ENCODE measurements at regions not wholly inside any gene's neighbourhood (a gene's known extent, or its start where the extent isn't known, plus 50 kb on each side); places are given as distances from the start of the nearest gene placed in this dataset.

DNA sequence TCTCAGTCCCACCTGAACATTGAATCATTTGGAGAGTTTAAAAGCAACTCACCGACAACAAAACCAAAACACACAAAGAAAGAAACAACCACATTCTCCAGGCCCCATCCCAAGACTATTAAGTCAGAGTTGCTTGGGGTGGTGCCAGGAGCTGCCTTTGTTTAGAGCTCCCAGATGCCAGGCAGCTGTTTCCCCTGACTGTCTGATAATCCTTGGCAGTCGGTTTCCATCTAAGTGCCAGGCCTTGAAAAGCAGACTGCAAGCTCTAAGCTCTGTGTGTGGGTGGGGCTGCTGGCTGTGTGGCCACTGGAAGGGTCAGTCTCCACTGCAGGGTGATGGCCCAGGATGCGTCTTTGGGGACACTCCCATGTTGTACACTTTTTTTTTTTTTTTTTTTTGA is 255.3 kb upstream of the AGAP1 start:
- Histone ChIP-seq H3K27me3 (ENCODE audit: control insufficient read depth, insufficient read depth, low read length) (no peaks in the 10 kb centered on the region), H3K4me3 (ENCODE audit: low read depth, low read length) (no peak overlapping the region), H3K36me3 (ENCODE audit: control insufficient read depth, insufficient read depth, low read length) (no peaks in the 10 kb centered on the region)
- TF ChIP-seq, protein P1, sequence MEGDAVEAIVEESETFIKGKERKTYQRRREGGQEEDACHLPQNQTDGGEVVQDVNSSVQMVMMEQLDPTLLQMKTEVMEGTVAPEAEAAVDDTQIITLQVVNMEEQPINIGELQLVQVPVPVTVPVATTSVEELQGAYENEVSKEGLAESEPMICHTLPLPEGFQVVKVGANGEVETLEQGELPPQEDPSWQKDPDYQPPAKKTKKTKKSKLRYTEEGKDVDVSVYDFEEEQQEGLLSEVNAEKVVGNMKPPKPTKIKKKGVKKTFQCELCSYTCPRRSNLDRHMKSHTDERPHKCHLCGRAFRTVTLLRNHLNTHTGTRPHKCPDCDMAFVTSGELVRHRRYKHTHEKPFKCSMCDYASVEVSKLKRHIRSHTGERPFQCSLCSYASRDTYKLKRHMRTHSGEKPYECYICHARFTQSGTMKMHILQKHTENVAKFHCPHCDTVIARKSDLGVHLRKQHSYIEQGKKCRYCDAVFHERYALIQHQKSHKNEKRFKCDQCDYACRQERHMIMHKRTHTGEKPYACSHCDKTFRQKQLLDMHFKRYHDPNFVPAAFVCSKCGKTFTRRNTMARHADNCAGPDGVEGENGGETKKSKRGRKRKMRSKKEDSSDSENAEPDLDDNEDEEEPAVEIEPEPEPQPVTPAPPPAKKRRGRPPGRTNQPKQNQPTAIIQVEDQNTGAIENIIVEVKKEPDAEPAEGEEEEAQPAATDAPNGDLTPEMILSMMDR (IDR thresholded peaks at IDR 0.05; ENCODE audit: insufficient read depth, low read length, poor library complexity, severe bottlenecking): no peak
- no peak for DNase-seq (ENCODE audit: low read depth)

DNA sequence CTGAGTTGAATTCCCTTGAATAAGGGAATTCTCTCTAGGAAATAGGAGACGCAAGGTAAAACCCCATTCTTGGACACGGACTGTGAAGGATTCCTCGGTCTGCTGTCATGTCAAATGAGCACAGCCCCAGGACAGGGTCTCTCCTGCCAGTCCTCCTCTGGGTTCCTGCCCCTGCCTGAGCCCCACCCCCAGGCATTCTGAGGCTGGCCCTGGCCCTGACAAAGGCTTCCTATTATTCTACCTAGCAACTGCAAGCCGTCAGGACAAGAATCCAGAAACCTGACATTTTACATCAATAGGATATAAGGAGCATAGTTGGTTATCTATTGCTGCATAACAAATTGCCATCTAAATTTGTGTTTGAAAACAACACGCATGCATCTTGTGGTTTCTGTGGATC is 253.3 kb upstream of the AGAP1 start:
- no peaks in the 10 kb centered on the region for H3K36me3 ChIP-seq (ENCODE audit: control insufficient read depth, insufficient read depth, low read length)
- H3K27me3 ChIP-seq (ENCODE audit: control insufficient read depth, insufficient read depth, low read length): no peaks in the 10 kb centered on the region
- no peak overlapping the region for H3K4me3 ChIP-seq (ENCODE audit: low read depth, low read length)
- no peak for DNase-seq (ENCODE audit: low read depth)
- TF ChIP-seq, protein P1 (IDR thresholded peaks at IDR 0.05; ENCODE audit: insufficient read depth, low read length, poor library complexity, severe bottlenecking): no peak

DNA sequence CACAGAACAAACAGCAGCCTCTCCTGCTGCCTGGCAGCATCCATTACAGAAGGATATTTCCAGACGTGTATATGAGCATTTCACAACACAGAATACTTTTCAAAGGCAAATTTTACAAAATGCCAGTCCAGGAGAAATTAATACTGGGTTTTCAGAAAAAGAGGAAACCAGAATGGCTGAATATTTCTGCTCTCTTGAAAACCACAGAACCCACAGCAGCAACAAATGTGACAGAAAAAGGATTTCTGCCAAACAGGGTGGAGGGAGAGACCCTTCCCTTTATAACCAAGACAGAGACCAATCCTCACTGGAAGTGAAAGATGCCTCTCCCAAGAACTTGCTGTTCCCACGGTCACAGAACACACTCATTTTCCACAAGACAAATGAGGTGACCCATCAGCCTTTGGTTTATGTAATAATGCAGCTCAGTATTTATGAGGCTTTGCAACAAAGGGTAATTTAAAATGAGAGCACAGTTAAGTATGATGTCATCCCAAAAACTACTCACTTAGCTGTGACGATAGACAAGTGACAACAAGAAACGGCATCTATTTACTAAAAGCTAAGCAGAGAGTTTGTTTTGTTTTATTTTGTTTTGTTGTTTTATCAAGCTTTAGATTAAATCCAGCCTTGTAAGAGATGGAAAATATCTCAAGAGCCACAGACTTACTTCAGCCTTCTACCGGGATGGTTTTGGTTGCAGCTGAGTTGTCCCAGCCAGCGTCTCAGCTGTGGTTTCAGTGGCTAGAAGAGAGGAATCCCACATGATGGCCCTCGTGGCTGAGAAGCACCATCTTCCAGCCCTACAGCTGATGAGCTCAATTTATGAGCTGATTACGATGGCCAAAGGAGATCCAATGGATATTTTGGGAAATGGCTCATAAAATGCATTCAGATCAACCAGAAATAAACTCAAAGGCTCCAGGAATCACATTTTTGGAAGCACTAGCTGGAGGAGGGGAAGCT is 249.3 kb upstream of the AGAP1 start:
- H3K27me3 ChIP-seq (ENCODE audit: control insufficient read depth, insufficient read depth, low read length): no peaks in the 10 kb centered on the region
- H3K4me3 ChIP-seq (ENCODE audit: low read depth, low read length): no peak overlapping the region
- TF ChIP-seq, protein P1 (IDR thresholded peaks at IDR 0.05; ENCODE audit: insufficient read depth, low read length, poor library complexity, severe bottlenecking): no peak
- no peak for DNase-seq (ENCODE audit: low read depth)
- no peaks in the 10 kb centered on the region for H3K36me3 ChIP-seq (ENCODE audit: control insufficient read depth, insufficient read depth, low read length)

DNA sequence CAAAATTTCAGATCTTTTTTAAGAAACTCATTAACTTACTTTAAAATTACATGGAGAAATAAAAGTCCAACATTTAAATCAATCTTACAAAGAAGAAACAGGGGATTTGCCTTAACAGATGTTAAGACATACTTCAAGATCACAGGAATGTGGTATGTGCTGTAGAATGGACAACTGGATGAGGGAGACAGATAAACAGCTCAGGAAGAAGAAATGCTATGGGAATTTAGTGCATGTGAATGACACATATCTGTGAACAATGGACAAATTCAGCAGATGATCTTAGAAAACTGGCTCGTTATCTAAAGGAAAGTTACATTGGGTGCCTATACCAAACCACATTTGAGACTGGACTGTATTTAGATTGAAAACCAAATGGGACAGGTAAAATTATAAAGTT is 246.8 kb upstream of the AGAP1 start:
- TF ChIP-seq, protein P1 (IDR thresholded peaks at IDR 0.05; ENCODE audit: insufficient read depth, low read length, poor library complexity, severe bottlenecking): no peak
- Histone ChIP-seq H3K36me3 (ENCODE audit: control insufficient read depth, insufficient read depth, low read length) (no peaks in the 10 kb centered on the region), H3K4me3 (ENCODE audit: low read depth, low read length) (no peak overlapping the region), H3K27me3 (ENCODE audit: control insufficient read depth, insufficient read depth, low read length) (no peaks in the 10 kb centered on the region)
- DNase-seq (ENCODE audit: low read depth): no peak

DNA sequence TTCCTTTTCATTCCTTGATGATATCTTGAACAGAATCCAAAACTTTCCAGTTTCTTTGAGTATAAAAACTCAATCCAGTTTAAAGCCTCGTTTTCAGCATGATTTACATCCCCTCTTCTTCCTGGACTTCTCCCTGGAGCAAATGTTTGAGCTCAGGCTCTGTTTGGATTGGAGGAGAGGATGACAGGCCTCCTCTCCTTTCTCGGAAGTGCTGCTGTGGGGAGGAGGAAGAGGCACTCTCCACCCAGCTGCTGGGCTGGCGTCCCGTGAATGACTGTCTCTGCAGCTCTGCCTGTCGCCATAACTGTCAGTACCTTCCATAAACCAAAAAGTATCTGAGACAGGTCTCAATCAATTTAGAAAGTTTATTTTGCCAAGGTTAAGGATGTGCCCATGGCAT is 238.2 kb upstream of the AGAP1 start:
- DNase-seq (ENCODE audit: low read depth): no peak
- TF ChIP-seq, protein P1 (IDR thresholded peaks at IDR 0.05; ENCODE audit: insufficient read depth, low read length, poor library complexity, severe bottlenecking): no peak
- H3K4me3 ChIP-seq (ENCODE audit: low read depth, low read length): no peak overlapping the region
- no peaks in the 10 kb centered on the region for H3K36me3 ChIP-seq (ENCODE audit: control insufficient read depth, insufficient read depth, low read length)
- H3K27me3 ChIP-seq (ENCODE audit: control insufficient read depth, insufficient read depth, low read length): no peaks in the 10 kb centered on the region

Data from kidney epithelial cell (primary cell).